Testis (tissue), 2 donors: ENCODE measurements at regions not wholly inside any gene's neighbourhood (a gene's known extent, or its start where the extent isn't known, plus 50 kb on each side); places are given as distances from the start of the nearest gene placed in this dataset.

Source experiments
- DNase-seq: peaks from one replicate; pipeline ENCODE4 v3.0.0-alpha.2; 2019
- H3K27ac ChIP-seq, 2 donors: fragments of 200-600 bp; sonication (generic); one replicate each; pipeline ENCODE4 v1.5.1; 2019
- H3K27me3 ChIP-seq: fragments of 200-600 bp; sonication (generic); one replicate; pipeline ENCODE4 v1.5.1; 2019
- H3K36me3 ChIP-seq: fragments of 200-600 bp; sonication (generic); one replicate; pipeline ENCODE4 v1.5.1; 2017; ENCODE audit warnings: low read depth; ENCODE audit errors: missing control alignments
- H3K4me1 ChIP-seq: fragments of 200-600 bp; sonication (generic); one replicate; pipeline ENCODE4 v1.5.1; 2019
- H3K4me3 ChIP-seq, 2 donors: fragments of 200-600 bp; sonication (generic); one replicate each; pipeline ENCODE4 v1.5.1; 2017 to 2019
- H3K9me3 ChIP-seq: fragments of 200-600 bp; sonication (generic); one replicate; pipeline ENCODE4 v1.5.1; 2017
- POLR2A ChIP-seq: fragments of 450-650 bp; IDR thresholded peaks from one replicate; pipeline ENCODE4 v1.6.1; 2017; ENCODE audit warnings: antibody characterized with exemption, mild to moderate bottlenecking, moderate library complexity
- WGBS, 2 donors: methylation state at CpG; one replicate each; pipeline ENCODE4 v1.1.5; 2018; 5-methylcytosine and 5-hydroxymethylcytosine counted together
- intact Hi-C: fragments of 100-400 bp; cut with DNase I; formaldehyde crosslinking; loops from one replicate; pipeline ENCODE4 v1.15.1; 2023; ENCODE audit warnings: low total_unique reads
- TF ChIP-seq, protein P1 (sequence below), 3 experiments: fragments of 450-650 bp in 2 of 3; fragments of 200-600 bp in 1 of 3; sonication (generic) in 1 of 3; IDR thresholded peaks; one replicate each; pipeline ENCODE4 v1.5.1; 2016 to 2019; ENCODE audit warnings: antibody characterized with exemption in 3 of 3, mild to moderate bottlenecking in 2 of 3, moderate library complexity in 1 of 3

GRCh38 chr15:87348746-87349145, 907.8 kb downstream of the NTRK3 start:
- no peak overlapping the region for H3K4me3 ChIP-seq
- no peak for DNase-seq
- H3K27ac ChIP-seq, result no peak overlapping the region
- H3K36me3 ChIP-seq, result no peaks in the 10 kb centered on the region
- TF ChIP-seq, protein P1, sequence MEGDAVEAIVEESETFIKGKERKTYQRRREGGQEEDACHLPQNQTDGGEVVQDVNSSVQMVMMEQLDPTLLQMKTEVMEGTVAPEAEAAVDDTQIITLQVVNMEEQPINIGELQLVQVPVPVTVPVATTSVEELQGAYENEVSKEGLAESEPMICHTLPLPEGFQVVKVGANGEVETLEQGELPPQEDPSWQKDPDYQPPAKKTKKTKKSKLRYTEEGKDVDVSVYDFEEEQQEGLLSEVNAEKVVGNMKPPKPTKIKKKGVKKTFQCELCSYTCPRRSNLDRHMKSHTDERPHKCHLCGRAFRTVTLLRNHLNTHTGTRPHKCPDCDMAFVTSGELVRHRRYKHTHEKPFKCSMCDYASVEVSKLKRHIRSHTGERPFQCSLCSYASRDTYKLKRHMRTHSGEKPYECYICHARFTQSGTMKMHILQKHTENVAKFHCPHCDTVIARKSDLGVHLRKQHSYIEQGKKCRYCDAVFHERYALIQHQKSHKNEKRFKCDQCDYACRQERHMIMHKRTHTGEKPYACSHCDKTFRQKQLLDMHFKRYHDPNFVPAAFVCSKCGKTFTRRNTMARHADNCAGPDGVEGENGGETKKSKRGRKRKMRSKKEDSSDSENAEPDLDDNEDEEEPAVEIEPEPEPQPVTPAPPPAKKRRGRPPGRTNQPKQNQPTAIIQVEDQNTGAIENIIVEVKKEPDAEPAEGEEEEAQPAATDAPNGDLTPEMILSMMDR (IDR thresholded peaks at IDR 0.05), result no peak
- no peak for TF ChIP-seq POLR2A
- H3K4me1 ChIP-seq, result no peaks in the 10 kb centered on the region
- WGBS, 2 donors, result 56 to 68% methylated on average over 6 of the region's 6 CpGs
- H3K9me3 ChIP-seq, result no peaks in the 10 kb centered on the region
- H3K27me3 ChIP-seq, result no peaks in the 10 kb centered on the region
- intact Hi-C loops, result no loop called here

GRCh38 chr15:87347806-87348515, 908.6 kb downstream of the NTRK3 start:
- WGBS, 2 donors, result 72 to 74% methylated on average over 3 of the region's 3 CpGs
- TF ChIP-seq, protein P1 (IDR thresholded peaks at IDR 0.05), result no peak
- no peak for TF ChIP-seq POLR2A

GRCh38 chr15:87345961-87346360, 910.6 kb downstream of the NTRK3 start:
- no peak for DNase-seq
- WGBS, 2 donors, result 97 to 100% methylated on average over 2 of the region's 2 CpGs
- no peak for TF ChIP-seq POLR2A
- Histone ChIP-seq H3K36me3 (no peaks in the 10 kb centered on the region), H3K27me3 (no peaks in the 10 kb centered on the region), H3K4me3 (no peak overlapping the region), H3K9me3 (no peaks in the 10 kb centered on the region), H3K4me1 (no peaks in the 10 kb centered on the region), H3K27ac (no peak overlapping the region)
- intact Hi-C loops, result no loop called here

More at GRCh38 chr15:87347806-87348515, 908.6 kb downstream of the NTRK3 start:
- intact Hi-C loops, result no loop called here
- Histone ChIP-seq H3K27ac (no peak overlapping the region), H3K36me3 (no peaks in the 10 kb centered on the region), H3K4me3 (no peak overlapping the region), H3K27me3 (no peaks in the 10 kb centered on the region), H3K4me1 (no peaks in the 10 kb centered on the region), H3K9me3 (no peaks in the 10 kb centered on the region)
- no peak for DNase-seq

GRCh38 chr15:87343966-87344365, 912.6 kb downstream of the NTRK3 start:
- no peaks in the 10 kb centered on the region for H3K9me3 ChIP-seq
- H3K4me3 ChIP-seq, result no peak overlapping the region
- TF ChIP-seq, protein P1 (IDR thresholded peaks at IDR 0.05), result no peak
- TF ChIP-seq POLR2A, result no peak
- no peaks in the 10 kb centered on the region for H3K4me1 ChIP-seq
- no peak for DNase-seq
- 62 to 72% methylated on average over 3 of the region's 3 CpGs for WGBS, 2 donors
- no peak overlapping the region for H3K27ac ChIP-seq
- H3K27me3 ChIP-seq, result no peaks in the 10 kb centered on the region
- intact Hi-C loops, result no loop called here
- no peaks in the 10 kb centered on the region for H3K36me3 ChIP-seq

DNA sequence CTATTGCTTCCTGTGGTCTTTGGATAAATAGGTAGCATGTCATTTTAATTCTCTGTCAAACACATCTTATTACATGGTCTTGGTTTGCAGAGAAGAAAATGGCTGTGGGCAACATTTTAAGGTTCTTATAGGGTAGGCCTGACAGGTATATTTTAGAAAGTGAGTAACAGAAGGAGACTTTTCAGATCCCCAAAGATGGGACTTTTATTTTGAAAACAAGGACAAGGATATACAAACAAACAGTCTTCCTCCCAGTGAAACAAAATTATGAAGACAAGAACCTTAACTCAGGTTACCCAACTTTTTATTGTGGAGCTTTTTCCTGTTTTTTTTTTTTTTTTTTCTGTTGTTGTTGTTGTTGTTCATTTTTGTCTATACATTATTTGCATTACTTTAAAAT, 916.2 kb downstream of the NTRK3 start:
- H3K27ac ChIP-seq, result no peak overlapping the region
- H3K27me3 ChIP-seq, result no peaks in the 10 kb centered on the region
- no peaks in the 10 kb centered on the region for H3K4me1 ChIP-seq
- no peak for TF ChIP-seq POLR2A
- TF ChIP-seq, protein P1 (IDR thresholded peaks at IDR 0.05), result no peak
- H3K9me3 ChIP-seq, result no peaks in the 10 kb centered on the region
- no peaks in the 10 kb centered on the region for H3K36me3 ChIP-seq
- no peak overlapping the region for H3K4me3 ChIP-seq
- DNase-seq, result no peak
- intact Hi-C loops, result no loop called here
